Spleen (tissue), 11 donors: ENCODE measurements at regions not wholly inside any gene's neighbourhood (a gene's known extent, or its start where the extent isn't known, plus 50 kb on each side); places are given as distances from the start of the nearest gene placed in this dataset.

Experiments used
- DNase-seq: peaks from one replicate; pipeline ENCODE4 v3.0.0-alpha.2; 2020
- H3K27ac ChIP-seq, 8 donors: fragments of 200-600 bp; sonication (generic) in 7 of 8; 1 replicate in 4 of 8; 2 replicates in 4 of 8; pipeline versions ENCODE4 v1.5.0 to v1.8.0; 2016 to 2021; ENCODE audit warnings: inconsistent platforms in 4 of 8, mild to moderate bottlenecking in 4 of 8, moderate library complexity in 1 of 8
- H3K27me3 ChIP-seq, 7 donors: fragments of 200-600 bp; sonication (generic) in 6 of 7; replicated peaks in 1 of 7; 1 replicate in 4 of 7; 2 replicates in 3 of 7; pipeline versions ENCODE4 v1.5.0 to v1.8.0; 2016 to 2021; ENCODE audit warnings: inconsistent platforms in 3 of 7, mild to moderate bottlenecking in 1 of 7
- H3K36me3 ChIP-seq, 6 donors: fragments of 200-600 bp; sonication (generic) in 5 of 6; 1 replicate in 4 of 6; 2 replicates in 2 of 6; pipeline versions ENCODE4 v1.5.0 to v1.8.0; 2016 to 2021; ENCODE audit warnings: inconsistent platforms in 2 of 6
- H3K4me1 ChIP-seq, 6 donors: fragments of 200-600 bp; sonication (generic) in 5 of 6; 1 replicate in 3 of 6; 2 replicates in 3 of 6; pipeline versions ENCODE4 v1.5.0 to v1.8.0; 2016 to 2021; ENCODE audit warnings: inconsistent platforms in 3 of 6
- H3K4me3 ChIP-seq, 8 donors: fragments of 200-600 bp; sonication (generic) in 7 of 8; 1 replicate in 4 of 8; 2 replicates in 4 of 8; pipeline versions ENCODE4 v1.5.0 to v1.8.0; 2016 to 2021; ENCODE audit warnings: inconsistent platforms in 4 of 8, mild to moderate bottlenecking in 4 of 8, moderate library complexity in 2 of 8
- H3K9me3 ChIP-seq, 8 donors: fragments of 200-600 bp; sonication (generic) in 7 of 8; 1 replicate in 4 of 8; 2 replicates in 4 of 8; pipeline versions ENCODE4 v1.5.0 to v1.8.0; 2016 to 2021; ENCODE audit warnings: inconsistent platforms in 4 of 8
- POLR2A ChIP-seq, 3 donors: fragments of 450-650 bp; IDR thresholded peaks; one replicate each; pipeline ENCODE4 v1.5.1; 2017; ENCODE audit warnings: antibody characterized with exemption in 3 of 3, mild to moderate bottlenecking in 1 of 3
- POLR2AphosphoS5 ChIP-seq, 3 donors: sonication (generic); formaldehyde crosslinking; IDR thresholded peaks; one replicate each; pipeline ENCODE4 v1.5.1; 2017; ENCODE audit warnings: antibody characterized with exemption in 3 of 3
- WGBS, 5 donors: extraction: QIAGEN DNeasy Blood & Tissue Kit in 3 of 5; methylation state at CpG; one replicate each; pipeline versions ENCODE4 v1.1.5 to v1.1.7; 2013 to 2018; 5-methylcytosine and 5-hydroxymethylcytosine counted together
- intact Hi-C: fragments of 100-400 bp; cut with DNase I; formaldehyde crosslinking; loops from one replicate; pipeline ENCODE4 v1.15.0; 2023; ENCODE audit warnings: low total_unique reads
- TF ChIP-seq, protein P1 (sequence below), 11 experiments: fragments of 200-600 bp in 7 of 11; fragments of 450-650 bp in 4 of 11; sonication (generic) in 4 of 11; IDR thresholded peaks in 8 of 11; conservative IDR thresholded peaks in 3 of 11; 1 replicate in 7 of 11; 2 replicates in 4 of 11; pipeline versions ENCODE4 v1.4.0 to v1.8.0; 2016 to 2021; ENCODE audit warnings: antibody characterized with exemption in 11 of 11, inconsistent platforms in 4 of 11, mild to moderate bottlenecking in 1 of 11
- donor health status: healthy with polysubstance abuse.
- donor health status: DM: no; HTN: no; CAD: no; lungs with moderate emphysema.
- donor health status: DM: no; HTN: no; CAD: no.
- donor health status: Bipolar disorder and iron deficiency.
- donor health status: healthy.
- donor health status: DM: no; HTN: no; CAD: no.
- donor health status: DM: yes; HTN: yes; CAD: no.

DNA sequence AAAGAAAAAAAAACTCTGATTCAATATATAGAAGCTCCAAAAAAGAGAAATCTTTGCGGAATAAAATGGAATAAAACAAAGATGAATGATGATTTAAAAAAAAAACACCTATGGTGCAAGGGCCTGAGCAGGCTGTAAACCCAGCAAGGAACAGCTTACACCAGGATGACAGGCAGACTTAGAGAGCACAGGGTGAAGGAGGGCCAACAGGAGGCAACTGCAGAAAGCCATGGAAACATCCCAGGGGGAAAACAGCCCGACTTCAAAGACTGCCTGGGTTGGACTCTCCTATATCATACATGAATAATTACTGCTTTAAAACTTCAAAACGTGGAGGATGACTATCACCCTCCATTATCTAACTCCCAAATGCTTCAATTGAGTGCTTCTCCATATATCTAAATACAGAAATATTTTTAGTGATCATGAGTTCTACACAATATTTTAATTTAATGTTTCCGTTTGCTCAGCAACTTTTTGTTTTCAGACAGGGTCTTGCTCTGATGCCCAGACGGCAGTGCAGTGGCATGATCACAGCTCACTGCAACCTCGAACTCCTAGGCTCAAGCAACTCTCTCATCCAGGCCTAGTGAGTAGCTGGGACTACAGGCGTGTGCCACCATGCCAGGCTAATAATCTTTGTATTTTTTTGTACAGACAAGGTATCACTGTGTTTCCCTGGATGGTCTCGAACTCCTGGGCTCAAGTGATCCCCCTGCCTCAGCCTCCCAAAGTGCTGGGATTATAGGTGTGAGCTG, 456.2 kb downstream of the TBL1XR1 start:
- H3K27me3 ChIP-seq: no peaks in the 10 kb centered on the region
- no peak for DNase-seq
- no peak overlapping the region for H3K27ac ChIP-seq
- no peak overlapping the region for H3K4me3 ChIP-seq
- no peaks in the 10 kb centered on the region for H3K36me3 ChIP-seq
- TF ChIP-seq POLR2A (IDR thresholded peaks at IDR 0.05) (no peak), POLR2AphosphoS5 (IDR thresholded peaks at IDR 0.05) (no peak)
- TF ChIP-seq, protein P1, sequence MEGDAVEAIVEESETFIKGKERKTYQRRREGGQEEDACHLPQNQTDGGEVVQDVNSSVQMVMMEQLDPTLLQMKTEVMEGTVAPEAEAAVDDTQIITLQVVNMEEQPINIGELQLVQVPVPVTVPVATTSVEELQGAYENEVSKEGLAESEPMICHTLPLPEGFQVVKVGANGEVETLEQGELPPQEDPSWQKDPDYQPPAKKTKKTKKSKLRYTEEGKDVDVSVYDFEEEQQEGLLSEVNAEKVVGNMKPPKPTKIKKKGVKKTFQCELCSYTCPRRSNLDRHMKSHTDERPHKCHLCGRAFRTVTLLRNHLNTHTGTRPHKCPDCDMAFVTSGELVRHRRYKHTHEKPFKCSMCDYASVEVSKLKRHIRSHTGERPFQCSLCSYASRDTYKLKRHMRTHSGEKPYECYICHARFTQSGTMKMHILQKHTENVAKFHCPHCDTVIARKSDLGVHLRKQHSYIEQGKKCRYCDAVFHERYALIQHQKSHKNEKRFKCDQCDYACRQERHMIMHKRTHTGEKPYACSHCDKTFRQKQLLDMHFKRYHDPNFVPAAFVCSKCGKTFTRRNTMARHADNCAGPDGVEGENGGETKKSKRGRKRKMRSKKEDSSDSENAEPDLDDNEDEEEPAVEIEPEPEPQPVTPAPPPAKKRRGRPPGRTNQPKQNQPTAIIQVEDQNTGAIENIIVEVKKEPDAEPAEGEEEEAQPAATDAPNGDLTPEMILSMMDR (IDR thresholded peaks at IDR 0.05 in 8 of 11, conservative IDR thresholded peaks at IDR 0.05 in 3 of 11): no peak
- 69 to 81% (median 75%) methylated on average over 8 of the region's 8 CpGs for WGBS, 5 donors
- H3K9me3 ChIP-seq: no peaks in the 10 kb centered on the region
- intact Hi-C loops: no loop called here
- H3K4me1 ChIP-seq: no peaks in the 10 kb centered on the region

DNA sequence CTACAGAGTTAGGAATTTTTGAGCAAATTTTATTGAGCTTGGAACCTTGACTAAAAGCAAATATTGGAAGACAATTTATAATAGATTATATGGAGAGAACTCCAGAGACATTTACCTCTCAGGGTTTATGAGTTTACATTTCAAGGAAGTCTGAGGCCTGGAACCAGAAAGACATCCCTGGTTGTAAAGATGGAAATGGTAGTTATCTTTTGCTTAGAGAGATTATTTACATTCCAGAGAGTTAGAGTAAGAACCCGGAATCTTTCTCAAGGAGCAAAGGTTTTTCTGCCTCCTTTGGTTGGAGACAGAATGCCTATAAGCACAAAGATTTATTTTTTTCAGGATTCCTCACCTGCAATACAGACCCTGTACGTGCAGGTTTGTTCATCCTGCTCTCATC, 458.1 kb downstream of the TBL1XR1 start:
- WGBS, 5 donors: 67 to 81% (median 73%) methylated on average over 2 of the region's 2 CpGs
- DNase-seq: no peak
- intact Hi-C loops: no loop called here
- Histone ChIP-seq H3K9me3 (no peaks in the 10 kb centered on the region), H3K27me3 (no peaks in the 10 kb centered on the region), H3K36me3 (no peaks in the 10 kb centered on the region), H3K4me3 (no peak overlapping the region), H3K4me1 (no peaks in the 10 kb centered on the region), H3K27ac (no peak overlapping the region)
- TF ChIP-seq POLR2A (IDR thresholded peaks at IDR 0.05): no peak
- no peak for TF ChIP-seq POLR2AphosphoS5 (IDR thresholded peaks at IDR 0.05)
- TF ChIP-seq, protein P1 (IDR thresholded peaks at IDR 0.05 in 8 of 11, conservative IDR thresholded peaks at IDR 0.05 in 3 of 11): no peak

DNA sequence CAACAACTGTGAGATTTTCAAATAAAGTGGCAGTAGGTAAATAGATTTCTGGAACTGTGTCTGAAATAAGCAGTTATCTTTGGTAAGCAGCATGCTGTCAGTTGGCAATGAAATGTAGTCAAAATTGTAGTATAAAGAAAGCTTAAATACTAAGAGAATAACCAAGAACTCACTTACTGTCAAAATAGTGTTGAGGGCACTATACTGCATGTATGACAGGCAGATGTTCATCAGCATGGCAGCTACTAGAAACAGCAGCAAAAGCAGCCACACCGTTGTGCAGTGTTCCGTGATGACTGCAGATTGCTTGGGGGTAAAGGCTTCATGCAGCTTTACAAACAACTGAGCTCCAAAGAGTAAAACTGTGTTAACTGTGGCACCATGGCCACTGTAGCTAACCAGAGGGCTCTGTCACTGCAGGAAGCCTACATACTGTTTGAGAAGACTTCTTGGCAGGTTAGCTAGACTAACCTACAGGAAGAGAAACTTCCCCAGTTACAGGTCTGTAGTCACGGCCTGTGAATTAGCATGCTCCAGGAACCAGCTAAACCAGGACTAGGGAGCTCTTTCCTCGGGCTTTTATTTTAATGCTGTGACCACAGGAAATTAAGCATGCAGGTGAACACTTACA, 459.7 kb downstream of the TBL1XR1 start:
- H3K4me1 ChIP-seq: no peaks in the 10 kb centered on the region
- H3K4me3 ChIP-seq: no peak overlapping the region
- TF ChIP-seq, protein P1 (IDR thresholded peaks at IDR 0.05 in 8 of 11, conservative IDR thresholded peaks at IDR 0.05 in 3 of 11): no peak
- TF ChIP-seq POLR2A (IDR thresholded peaks at IDR 0.05) (no peak), POLR2AphosphoS5 (IDR thresholded peaks at IDR 0.05) (no peak)
- no peaks in the 10 kb centered on the region for H3K9me3 ChIP-seq
- H3K36me3 ChIP-seq: no peaks in the 10 kb centered on the region
- H3K27me3 ChIP-seq: no peaks in the 10 kb centered on the region
- H3K27ac ChIP-seq: no peak overlapping the region
- no peak for DNase-seq
- 68 to 83% (median 74%) methylated on average over 4 of the region's 4 CpGs for WGBS, 5 donors
- intact Hi-C loops: no loop called here

DNA sequence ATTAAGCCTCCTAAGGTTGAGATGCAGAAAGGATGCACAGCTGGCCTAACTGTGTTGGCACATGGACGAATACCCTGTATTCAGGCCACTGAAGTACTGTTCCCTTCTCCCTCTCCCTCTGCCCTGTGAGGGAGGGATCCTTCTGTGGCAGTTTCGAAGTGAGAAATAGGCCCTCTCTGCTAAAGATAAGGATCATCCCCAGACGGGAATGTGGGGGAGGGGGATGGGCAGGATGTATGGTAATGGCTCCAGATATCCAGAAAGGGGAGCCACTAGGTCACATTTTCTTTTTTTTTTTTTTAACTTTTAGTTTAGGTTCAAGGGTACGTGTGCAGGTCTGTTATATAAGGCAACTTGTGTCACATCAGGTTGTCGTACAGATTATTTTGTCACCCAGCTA, 463.1 kb downstream of the TBL1XR1 start:
- no peaks in the 10 kb centered on the region for H3K36me3 ChIP-seq
- H3K4me1 ChIP-seq: no peaks in the 10 kb centered on the region
- H3K9me3 ChIP-seq: peaks cover 0 to 6% (median 0%) of the 10 kb centered on the region in 8 donors
- TF ChIP-seq, protein P1 (IDR thresholded peaks at IDR 0.05 in 8 of 11, conservative IDR thresholded peaks at IDR 0.05 in 3 of 11): no peak
- TF ChIP-seq POLR2A (IDR thresholded peaks at IDR 0.05): no peak
- TF ChIP-seq POLR2AphosphoS5 (IDR thresholded peaks at IDR 0.05): no peak
- H3K4me3 ChIP-seq: no peak overlapping the region
- WGBS, 5 donors: 60 to 81% (median 69%) methylated on average over 5 of the region's 5 CpGs
- no peak overlapping the region for H3K27ac ChIP-seq
- intact Hi-C loops: no loop called here
- H3K27me3 ChIP-seq: no peaks in the 10 kb centered on the region
- no peak for DNase-seq
